Natural killer cell (primary cell): ENCODE measurements at regions not wholly inside any gene's neighbourhood (a gene's known extent, or its start where the extent isn't known, plus 50 kb on each side); places are given as distances from the start of the nearest gene placed in this dataset.

Experiments used
- ATAC-seq, 3 donors: fragments of 150-1000 bp in 2 of 3; fragments of 200-7000 bp in 1 of 3; cut with Tn5 transposase; 1 replicate in 1 of 3; 2 replicates in 2 of 3; pipeline ENCODE4 v1.10.0; 2021; ENCODE audit warnings: mild to moderate bottlenecking in 2 of 3, moderate library complexity in 2 of 3
- DNase-seq, 2 donors: peaks; one replicate each; pipeline versions ENCODE4 v3.0.0 to v3.0.0-alpha.2; 2013 to 2021; ENCODE audit warnings: mixed read lengths in 1 of 2
- H3K27ac ChIP-seq: one replicate; pipeline ENCODE4 v1.5.1; 2013; ENCODE audit warnings: mild to moderate bottlenecking, low read length
- H3K27me3 ChIP-seq: one replicate; pipeline ENCODE4 v1.6.1; 2013; ENCODE audit warnings: low read length; ENCODE audit not compliant: control insufficient read depth, insufficient read depth
- H3K36me3 ChIP-seq: one replicate; pipeline ENCODE4 v1.6.1; 2013; ENCODE audit warnings: low read length; ENCODE audit not compliant: control insufficient read depth, insufficient read depth
- H3K4me1 ChIP-seq: one replicate; pipeline ENCODE4 v1.6.1; 2013; ENCODE audit warnings: low read length; ENCODE audit not compliant: control insufficient read depth, insufficient read depth
- H3K4me3 ChIP-seq: one replicate; pipeline ENCODE4 v1.5.1; 2013; ENCODE audit warnings: low read length
- H3K9me3 ChIP-seq: one replicate; pipeline ENCODE4 v1.6.1; 2013; ENCODE audit warnings: low read length; ENCODE audit not compliant: control insufficient read depth, insufficient read depth
- H3K27ac Mint-ChIP-seq, 2 donors: one replicate each; pipeline ENCODE4 v1.8.0; 2022; ENCODE audit warnings: mild to moderate bottlenecking in 2 of 2, mixed read lengths in 2 of 2, moderate library complexity in 1 of 2
- H3K27me3 Mint-ChIP-seq, 2 donors: one replicate each; pipeline ENCODE4 v1.8.0; 2022; ENCODE audit warnings: low read depth in 2 of 2, mixed read lengths in 2 of 2
- H3K36me3 Mint-ChIP-seq: one replicate; pipeline ENCODE4 v1.8.0; 2022; ENCODE audit warnings: mixed read lengths
- H3K4me1 Mint-ChIP-seq, 2 donors: one replicate each; pipeline ENCODE4 v1.8.0; 2022; ENCODE audit warnings: mixed read lengths in 2 of 2
- H3K4me3 Mint-ChIP-seq: one replicate; pipeline ENCODE4 v1.8.0; 2022; ENCODE audit warnings: mild to moderate bottlenecking, moderate library complexity, mixed read lengths
- H3K9me3 Mint-ChIP-seq, 2 donors: one replicate each; pipeline ENCODE4 v1.8.0; 2022; ENCODE audit warnings: mixed read lengths in 2 of 2
- CTCF ChIP-seq: fragments of 200-600 bp; IDR thresholded peaks from one replicate; pipeline ENCODE4 v1.8.0; 2022; ENCODE audit warnings: antibody characterized with exemption
- WGBS: methylation state at CpG from one replicate; pipeline ENCODE4 v1.1.7; 2013; ENCODE audit warnings: missing lambda C conversion rate; ENCODE audit not compliant: insufficient coverage; 5-methylcytosine and 5-hydroxymethylcytosine counted together
- intact Hi-C: fragments of 100-400 bp; cut with micrococcal nuclease; formaldehyde crosslinking; loops from one replicate; pipeline ENCODE4 v1.14.2; 2022

GRCh38 chr6:21420926-21421325 lies 172.6 kb upstream of the SOX4 start:
- Mint-ChIP-seq H3K4me1 (no peaks in the 10 kb centered on the region), H3K9me3 (no peaks in the 10 kb centered on the region), H3K27ac (no peak overlapping the region), H3K36me3 (no peaks in the 10 kb centered on the region), H3K27me3 (peaks cover 7 to 17% of the 10 kb centered on the region in 2 donors), H3K4me3 (no peak overlapping the region)
- no peak for TF ChIP-seq CTCF
- WGBS, result 96% methylated on average over 4 of the region's 6 CpGs
- H3K4me3 ChIP-seq, result no peak overlapping the region
- no peak overlapping the region for H3K27ac ChIP-seq
- H3K36me3 ChIP-seq, result no peaks in the 10 kb centered on the region
- no peaks in the 10 kb centered on the region for H3K27me3 ChIP-seq
- ATAC-seq (no peak), DNase-seq (no peak)
- H3K9me3 ChIP-seq, result no peaks in the 10 kb centered on the region
- intact Hi-C loops, result no loop called here
- no peaks in the 10 kb centered on the region for H3K4me1 ChIP-seq

GRCh38 chr6:21423106-21423854 lies 170.3 kb upstream of the SOX4 start:
- Histone ChIP-seq H3K36me3 (no peaks in the 10 kb centered on the region), H3K4me1 (no peaks in the 10 kb centered on the region), H3K27ac (no peak overlapping the region), H3K4me3 (no peak overlapping the region), H3K9me3 (no peaks in the 10 kb centered on the region), H3K27me3 (no peaks in the 10 kb centered on the region)
- 91% methylated on average over 21 of the region's 21 CpGs for WGBS
- H3K4me3 Mint-ChIP-seq, result no peak overlapping the region
- no peak for TF ChIP-seq CTCF
- ATAC-seq, result no peak
- H3K4me1 Mint-ChIP-seq, result no peaks in the 10 kb centered on the region
- H3K9me3 Mint-ChIP-seq, result no peaks in the 10 kb centered on the region
- H3K27me3 Mint-ChIP-seq, result peaks cover 7 to 10% of the 10 kb centered on the region in 2 donors
- no peaks in the 10 kb centered on the region for H3K36me3 Mint-ChIP-seq
- intact Hi-C loops, result no loop called here
- DNase-seq, result no peak
- no peak overlapping the region for H3K27ac Mint-ChIP-seq

GRCh38 chr6:21426841-21427490 lies 166.6 kb upstream of the SOX4 start:
- TF ChIP-seq CTCF, result no peak
- H3K36me3 ChIP-seq, result no peaks in the 10 kb centered on the region
- no peak overlapping the region for H3K27ac ChIP-seq
- DNase-seq (no peak), ATAC-seq (no peak)
- intact Hi-C loops, result no loop called here
- H3K27ac Mint-ChIP-seq, result no peak overlapping the region
- no peaks in the 10 kb centered on the region for H3K9me3 Mint-ChIP-seq
- H3K4me3 Mint-ChIP-seq, result no peak overlapping the region
- no peaks in the 10 kb centered on the region for H3K9me3 ChIP-seq
- H3K36me3 Mint-ChIP-seq, result no peaks in the 10 kb centered on the region
- H3K4me1 Mint-ChIP-seq, result no peaks in the 10 kb centered on the region
- H3K27me3 Mint-ChIP-seq, result peaks cover 0 to 7% of the 10 kb centered on the region in 2 donors
- no peak overlapping the region for H3K4me3 ChIP-seq
- 89% methylated on average over 8 of the region's 8 CpGs for WGBS
- H3K27me3 ChIP-seq, result no peaks in the 10 kb centered on the region
- H3K4me1 ChIP-seq, result no peaks in the 10 kb centered on the region
